ENCODE measurements at regions not wholly inside any gene's neighbourhood (a gene's known extent, or its start where the extent isn't known, plus 50 kb on each side); places are given as distances from the start of the nearest gene placed in this dataset.

DNA sequence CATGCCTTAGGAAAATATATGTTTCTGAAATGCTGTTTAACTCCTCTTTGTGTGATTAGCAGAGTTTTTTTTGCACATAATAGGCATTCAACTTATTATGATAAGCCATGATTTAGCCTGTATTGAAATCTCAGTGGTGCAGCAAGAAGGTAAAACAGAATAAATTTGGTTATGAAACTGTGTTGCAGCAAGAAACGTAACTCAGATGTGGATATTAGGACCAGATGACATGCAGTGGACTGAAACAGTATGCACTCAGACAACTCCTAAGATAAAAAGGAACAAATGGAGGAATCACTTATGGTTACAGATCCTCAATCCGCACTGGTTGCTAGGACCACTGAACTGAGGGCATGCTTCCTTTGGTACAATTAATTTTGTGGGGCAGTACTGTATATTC lies 254.2 kb upstream of the HSF2 start:
- WGBS (ENCODE audit: insufficient coverage, insufficient replicate concordance, low lambda C conversion rate, missing lambda C conversion rate), result 5% methylated on average over 2 of the region's 2 CpGs
- ChIA-PET POLR2A (no interaction called here), RAD21 (ENCODE audit: unreplicated experiment) (no interaction called here), SMC1A (ENCODE audit: uncharacterized antibody, unreplicated experiment) (no interaction called here), CTCF (interaction anchor here (0.6 kb wide), 1 partner anchor 13 kb away, joined by 3 read pairs; no protein-coding TSS in a partner anchor)
- Histone ChIP-seq H3K27me3 (replicated peaks in 1 of 2; ENCODE audit: control insufficient read depth in 2 of 2, insufficient read depth in 2 of 2, low read length in 1 of 2) (no peaks in the 10 kb centered on the region; a peak in 1 of 4 replicates), H3K79me2 (ENCODE audit: control insufficient read depth, insufficient read depth, low read length) (no peaks in the 10 kb centered on the region), H3K9me3 (replicated peaks; ENCODE audit: control insufficient read depth, insufficient read depth, low read length) (no peaks in the 10 kb centered on the region), H3K4me1 (ENCODE audit: control insufficient read depth, insufficient read depth, low read length) (no peaks in the 10 kb centered on the region), H4K20me1 (ENCODE audit: control insufficient read depth, insufficient read depth) (no peaks in the 10 kb centered on the region), H3K9ac (ENCODE audit: control insufficient read depth, insufficient read depth, low read length) (no peak overlapping the region), H3K4me3 (no peak overlapping the region), H3K4me2 (ENCODE audit: control insufficient read depth, insufficient read depth) (no peak overlapping the region), H2AFZ (ENCODE audit: control insufficient read depth, low read depth, low read length) (no peak overlapping the region), H3K36me3 (ENCODE audit: control insufficient read depth in 2 of 2, insufficient read depth in 2 of 2, low read length in 1 of 2) (no peaks in the 10 kb centered on the region), H3K27ac (ENCODE audit: control insufficient read depth, insufficient read depth) (no peak overlapping the region)
- FAIRE-seq (no peak), ATAC-seq (no peak), DNase-seq (ENCODE audit: low read depth, low spot score) (no peak)
- in situ Hi-C loops (cut with MboI), result no loop called here
- BruUV-seq (replicated peaks), result no TSS peak
- intact Hi-C loops (cut with micrococcal nuclease; ENCODE audit: unreplicated experiment), result no loop called here
- TF ChIP-seq, protein P1, sequence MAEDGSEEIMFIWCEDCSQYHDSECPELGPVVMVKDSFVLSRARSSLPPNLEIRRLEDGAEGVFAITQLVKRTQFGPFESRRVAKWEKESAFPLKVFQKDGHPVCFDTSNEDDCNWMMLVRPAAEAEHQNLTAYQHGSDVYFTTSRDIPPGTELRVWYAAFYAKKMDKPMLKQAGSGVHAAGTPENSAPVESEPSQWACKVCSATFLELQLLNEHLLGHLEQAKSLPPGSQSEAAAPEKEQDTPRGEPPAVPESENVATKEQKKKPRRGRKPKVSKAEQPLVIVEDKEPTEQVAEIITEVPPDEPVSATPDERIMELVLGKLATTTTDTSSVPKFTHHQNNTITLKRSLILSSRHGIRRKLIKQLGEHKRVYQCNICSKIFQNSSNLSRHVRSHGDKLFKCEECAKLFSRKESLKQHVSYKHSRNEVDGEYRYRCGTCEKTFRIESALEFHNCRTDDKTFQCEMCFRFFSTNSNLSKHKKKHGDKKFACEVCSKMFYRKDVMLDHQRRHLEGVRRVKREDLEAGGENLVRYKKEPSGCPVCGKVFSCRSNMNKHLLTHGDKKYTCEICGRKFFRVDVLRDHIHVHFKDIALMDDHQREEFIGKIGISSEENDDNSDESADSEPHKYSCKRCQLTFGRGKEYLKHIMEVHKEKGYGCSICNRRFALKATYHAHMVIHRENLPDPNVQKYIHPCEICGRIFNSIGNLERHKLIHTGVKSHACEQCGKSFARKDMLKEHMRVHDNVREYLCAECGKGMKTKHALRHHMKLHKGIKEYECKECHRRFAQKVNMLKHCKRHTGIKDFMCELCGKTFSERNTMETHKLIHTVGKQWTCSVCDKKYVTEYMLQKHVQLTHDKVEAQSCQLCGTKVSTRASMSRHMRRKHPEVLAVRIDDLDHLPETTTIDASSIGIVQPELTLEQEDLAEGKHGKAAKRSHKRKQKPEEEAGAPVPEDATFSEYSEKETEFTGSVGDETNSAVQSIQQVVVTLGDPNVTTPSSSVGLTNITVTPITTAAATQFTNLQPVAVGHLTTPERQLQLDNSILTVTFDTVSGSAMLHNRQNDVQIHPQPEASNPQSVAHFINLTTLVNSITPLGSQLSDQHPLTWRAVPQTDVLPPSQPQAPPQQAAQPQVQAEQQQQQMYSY (CRISPR knock-in tag; IDR thresholded peaks at IDR 0.05), result no peak
- TF ChIP-seq, protein P2, sequence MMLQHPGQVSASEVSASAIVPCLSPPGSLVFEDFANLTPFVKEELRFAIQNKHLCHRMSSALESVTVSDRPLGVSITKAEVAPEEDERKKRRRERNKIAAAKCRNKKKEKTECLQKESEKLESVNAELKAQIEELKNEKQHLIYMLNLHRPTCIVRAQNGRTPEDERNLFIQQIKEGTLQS (IDR thresholded peaks at IDR 0.05; ENCODE audit: borderline replicate concordance, extremely low read depth, low read depth, low read length), result no peak
- TF ChIP-seq, protein P3, sequence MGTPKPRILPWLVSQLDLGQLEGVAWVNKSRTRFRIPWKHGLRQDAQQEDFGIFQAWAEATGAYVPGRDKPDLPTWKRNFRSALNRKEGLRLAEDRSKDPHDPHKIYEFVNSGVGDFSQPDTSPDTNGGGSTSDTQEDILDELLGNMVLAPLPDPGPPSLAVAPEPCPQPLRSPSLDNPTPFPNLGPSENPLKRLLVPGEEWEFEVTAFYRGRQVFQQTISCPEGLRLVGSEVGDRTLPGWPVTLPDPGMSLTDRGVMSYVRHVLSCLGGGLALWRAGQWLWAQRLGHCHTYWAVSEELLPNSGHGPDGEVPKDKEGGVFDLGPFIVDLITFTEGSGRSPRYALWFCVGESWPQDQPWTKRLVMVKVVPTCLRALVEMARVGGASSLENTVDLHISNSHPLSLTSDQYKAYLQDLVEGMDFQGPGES (IDR thresholded peaks at IDR 0.05), result no peak
- TF ChIP-seq, protein P4, sequence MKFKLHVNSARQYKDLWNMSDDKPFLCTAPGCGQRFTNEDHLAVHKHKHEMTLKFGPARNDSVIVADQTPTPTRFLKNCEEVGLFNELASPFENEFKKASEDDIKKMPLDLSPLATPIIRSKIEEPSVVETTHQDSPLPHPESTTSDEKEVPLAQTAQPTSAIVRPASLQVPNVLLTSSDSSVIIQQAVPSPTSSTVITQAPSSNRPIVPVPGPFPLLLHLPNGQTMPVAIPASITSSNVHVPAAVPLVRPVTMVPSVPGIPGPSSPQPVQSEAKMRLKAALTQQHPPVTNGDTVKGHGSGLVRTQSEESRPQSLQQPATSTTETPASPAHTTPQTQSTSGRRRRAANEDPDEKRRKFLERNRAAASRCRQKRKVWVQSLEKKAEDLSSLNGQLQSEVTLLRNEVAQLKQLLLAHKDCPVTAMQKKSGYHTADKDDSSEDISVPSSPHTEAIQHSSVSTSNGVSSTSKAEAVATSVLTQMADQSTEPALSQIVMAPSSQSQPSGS (IDR thresholded peaks at IDR 0.05; ENCODE audit: low read length), result no peak
- TF ChIP-seq RAD51 (IDR thresholded peaks at IDR 0.05) (no peak), RFX5 (IDR thresholded peaks at IDR 0.05; ENCODE audit: low read depth, low read length) (no peak), BHLHE40 (IDR thresholded peaks at IDR 0.05; ENCODE audit: borderline replicate concordance in 1 of 2, low read depth in 2 of 2, low read length in 1 of 2) (no peak), ZNF24 (IDR thresholded peaks at IDR 0.05) (no peak), TCF12 (IDR thresholded peaks at IDR 0.05; ENCODE audit: low read depth, low read length) (no peak), CBX3 (IDR thresholded peaks at IDR 0.05; ENCODE audit: borderline replicate concordance, low read depth) (no peak), EGR1 (IDR thresholded peaks at IDR 0.05; ENCODE audit: borderline replicate concordance in 1 of 2, low read depth in 2 of 2, low read length in 2 of 2) (no peak)
- TF ChIP-seq, protein P5, sequence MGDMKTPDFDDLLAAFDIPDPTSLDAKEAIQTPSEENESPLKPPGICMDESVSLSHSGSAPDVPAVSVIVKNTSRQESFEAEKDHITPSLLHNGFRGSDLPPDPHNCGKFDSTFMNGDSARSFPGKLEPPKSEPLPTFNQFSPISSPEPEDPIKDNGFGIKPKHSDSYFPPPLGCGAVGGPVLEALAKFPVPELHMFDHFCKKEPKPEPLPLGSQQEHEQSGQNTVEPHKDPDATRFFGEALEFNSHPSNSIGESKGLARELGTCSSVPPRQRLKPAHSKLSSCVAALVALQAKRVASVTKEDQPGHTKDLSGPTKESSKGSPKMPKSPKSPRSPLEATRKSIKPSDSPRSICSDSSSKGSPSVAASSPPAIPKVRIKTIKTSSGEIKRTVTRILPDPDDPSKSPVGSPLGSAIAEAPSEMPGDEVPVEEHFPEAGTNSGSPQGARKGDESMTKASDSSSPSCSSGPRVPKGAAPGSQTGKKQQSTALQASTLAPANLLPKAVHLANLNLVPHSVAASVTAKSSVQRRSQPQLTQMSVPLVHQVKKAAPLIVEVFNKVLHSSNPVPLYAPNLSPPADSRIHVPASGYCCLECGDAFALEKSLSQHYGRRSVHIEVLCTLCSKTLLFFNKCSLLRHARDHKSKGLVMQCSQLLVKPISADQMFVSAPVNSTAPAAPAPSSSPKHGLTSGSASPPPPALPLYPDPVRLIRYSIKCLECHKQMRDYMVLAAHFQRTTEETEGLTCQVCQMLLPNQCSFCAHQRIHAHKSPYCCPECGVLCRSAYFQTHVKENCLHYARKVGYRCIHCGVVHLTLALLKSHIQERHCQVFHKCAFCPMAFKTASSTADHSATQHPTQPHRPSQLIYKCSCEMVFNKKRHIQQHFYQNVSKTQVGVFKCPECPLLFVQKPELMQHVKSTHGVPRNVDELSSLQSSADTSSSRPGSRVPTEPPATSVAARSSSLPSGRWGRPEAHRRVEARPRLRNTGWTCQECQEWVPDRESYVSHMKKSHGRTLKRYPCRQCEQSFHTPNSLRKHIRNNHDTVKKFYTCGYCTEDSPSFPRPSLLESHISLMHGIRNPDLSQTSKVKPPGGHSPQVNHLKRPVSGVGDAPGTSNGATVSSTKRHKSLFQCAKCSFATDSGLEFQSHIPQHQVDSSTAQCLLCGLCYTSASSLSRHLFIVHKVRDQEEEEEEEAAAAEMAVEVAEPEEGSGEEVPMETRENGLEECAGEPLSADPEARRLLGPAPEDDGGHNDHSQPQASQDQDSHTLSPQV (IDR thresholded peaks at IDR 0.05), result no peak

Data from GM12878 (cell line).